ENCODE measurements at regions not wholly inside any gene's neighbourhood (a gene's known extent, or its start where the extent isn't known, plus 50 kb on each side); places are given as distances from the start of the nearest gene placed in this dataset.
"Not testable (repeated sequence)": the region's sequence is repeated elsewhere in the genome, so short reads cannot be mapped to it uniquely, and the experiment has no call there.

DNA sequence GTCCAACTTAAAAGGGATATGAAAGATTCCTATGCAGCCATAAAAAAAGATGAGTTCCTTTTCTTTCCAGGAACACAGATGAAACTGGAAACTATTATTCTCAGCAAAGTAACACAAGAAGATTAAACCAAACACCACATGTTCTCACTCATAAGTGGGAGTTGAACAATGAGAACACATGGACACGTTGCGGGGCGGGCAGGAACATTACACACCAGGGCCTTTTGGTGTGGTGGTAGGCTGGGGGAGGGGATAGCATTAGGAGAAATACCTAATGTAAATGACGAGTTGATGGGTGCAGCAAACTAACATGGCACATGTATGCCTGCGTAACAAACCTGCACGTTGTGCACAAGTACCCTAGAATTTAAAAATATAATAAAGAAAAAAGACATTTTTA is 516.1 kb downstream of the LRRC70 start:
- Histone ChIP-seq H3K9me3 (no peaks in the 10 kb centered on the region), H3K27me3 (no peaks in the 10 kb centered on the region), H3K27ac (no peak overlapping the region), H3K36me3 (no peaks in the 10 kb centered on the region), H3K4me3 (no peak overlapping the region), H3K4me1 (no peaks in the 10 kb centered on the region)
- no peak for DNase-seq
- intact Hi-C loops (cut with DNase I; ENCODE audit: low total_unique reads) (no loop called here), in situ Hi-C loops (cut with MboI; ENCODE audit: low pct_ligation_motif_present in 1 of 4, low pct_unique_long_range_greater_than_20kb in 1 of 4, low sequenced_read_pairs in 3 of 4) (no loop called here)
- 77 to 88% methylated on average over 6 of the region's 6 CpGs for WGBS, 2 donors (ENCODE audit: low coverage in 1 of 2)
- TF ChIP-seq EP300 (IDR thresholded peaks at IDR 0.05; ENCODE audit: low read depth) = no peak
- TF ChIP-seq, protein P1, sequence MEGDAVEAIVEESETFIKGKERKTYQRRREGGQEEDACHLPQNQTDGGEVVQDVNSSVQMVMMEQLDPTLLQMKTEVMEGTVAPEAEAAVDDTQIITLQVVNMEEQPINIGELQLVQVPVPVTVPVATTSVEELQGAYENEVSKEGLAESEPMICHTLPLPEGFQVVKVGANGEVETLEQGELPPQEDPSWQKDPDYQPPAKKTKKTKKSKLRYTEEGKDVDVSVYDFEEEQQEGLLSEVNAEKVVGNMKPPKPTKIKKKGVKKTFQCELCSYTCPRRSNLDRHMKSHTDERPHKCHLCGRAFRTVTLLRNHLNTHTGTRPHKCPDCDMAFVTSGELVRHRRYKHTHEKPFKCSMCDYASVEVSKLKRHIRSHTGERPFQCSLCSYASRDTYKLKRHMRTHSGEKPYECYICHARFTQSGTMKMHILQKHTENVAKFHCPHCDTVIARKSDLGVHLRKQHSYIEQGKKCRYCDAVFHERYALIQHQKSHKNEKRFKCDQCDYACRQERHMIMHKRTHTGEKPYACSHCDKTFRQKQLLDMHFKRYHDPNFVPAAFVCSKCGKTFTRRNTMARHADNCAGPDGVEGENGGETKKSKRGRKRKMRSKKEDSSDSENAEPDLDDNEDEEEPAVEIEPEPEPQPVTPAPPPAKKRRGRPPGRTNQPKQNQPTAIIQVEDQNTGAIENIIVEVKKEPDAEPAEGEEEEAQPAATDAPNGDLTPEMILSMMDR (IDR thresholded peaks at IDR 0.05) = no peak
- no peak for TF ChIP-seq POLR2AphosphoS5 (IDR thresholded peaks at IDR 0.05)
- no peak for TF ChIP-seq POLR2A (IDR thresholded peaks at IDR 0.05)

DNA sequence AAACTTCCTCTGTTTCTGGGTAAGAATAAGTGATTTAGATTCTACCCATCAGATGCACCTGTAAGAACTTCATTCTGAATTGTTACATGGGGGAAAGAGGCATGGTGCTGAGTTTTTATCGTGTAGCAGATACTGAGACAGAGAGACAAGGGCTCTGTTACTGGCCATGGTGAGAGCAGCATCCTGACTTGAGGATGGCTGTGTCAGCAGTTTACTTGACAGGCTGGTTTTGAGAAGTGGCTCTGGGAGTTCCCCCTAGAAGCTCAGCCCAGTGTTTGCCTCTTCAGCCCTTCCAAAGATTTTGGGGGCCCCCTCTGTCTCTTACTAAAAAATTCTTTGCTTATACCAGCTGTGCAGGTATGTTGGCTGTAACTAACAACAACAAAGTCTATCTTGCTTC is 510.5 kb downstream of the LRRC70 start:
- intact Hi-C loops (cut with DNase I; ENCODE audit: low total_unique reads) (no loop called here), in situ Hi-C loops (cut with MboI; ENCODE audit: low pct_ligation_motif_present in 1 of 4, low pct_unique_long_range_greater_than_20kb in 1 of 4, low sequenced_read_pairs in 3 of 4) (no loop called here)
- Histone ChIP-seq H3K36me3 (no peaks in the 10 kb centered on the region), H3K27ac (no peak overlapping the region), H3K4me1 (no peaks in the 10 kb centered on the region), H3K27me3 (no peaks in the 10 kb centered on the region), H3K9me3 (no peaks in the 10 kb centered on the region), H3K4me3 (no peak overlapping the region)
- TF ChIP-seq EP300 (IDR thresholded peaks at IDR 0.05; ENCODE audit: low read depth) (no peak), POLR2AphosphoS5 (IDR thresholded peaks at IDR 0.05) (no peak), POLR2A (IDR thresholded peaks at IDR 0.05) (no peak)
- TF ChIP-seq, protein P1 (IDR thresholded peaks at IDR 0.05) = no peak
- no peak for DNase-seq
- 60 to 75% methylated on average over 1 of the region's 1 CpG for WGBS, 2 donors (ENCODE audit: low coverage in 1 of 2)

DNA sequence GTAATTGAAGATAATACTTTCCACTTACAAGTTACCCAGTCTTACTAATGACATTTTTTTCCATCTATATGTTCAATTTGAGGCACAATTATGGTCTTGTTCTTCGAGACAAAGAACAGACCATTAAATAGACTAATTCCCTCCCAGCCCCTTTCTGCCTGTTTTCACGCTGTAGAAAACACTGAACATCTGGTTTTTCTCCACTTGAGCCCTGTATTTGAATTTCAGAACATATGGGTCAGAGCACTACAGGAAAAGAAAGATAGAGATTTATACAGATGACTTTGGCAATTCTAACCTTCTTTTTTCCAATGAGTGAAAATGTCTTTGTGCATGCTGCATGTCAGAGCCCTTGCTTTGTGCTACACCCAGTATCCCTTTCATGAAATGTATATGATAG is 506.9 kb downstream of the LRRC70 start:
- H3K4me3 ChIP-seq = no peak overlapping the region
- no peaks in the 10 kb centered on the region for H3K36me3 ChIP-seq
- no peak overlapping the region for H3K27ac ChIP-seq
- no peak for TF ChIP-seq POLR2AphosphoS5 (IDR thresholded peaks at IDR 0.05)
- TF ChIP-seq EP300 (IDR thresholded peaks at IDR 0.05; ENCODE audit: low read depth) = no peak
- no peak for TF ChIP-seq POLR2A (IDR thresholded peaks at IDR 0.05)
- TF ChIP-seq, protein P1 (IDR thresholded peaks at IDR 0.05) = no peak
- intact Hi-C loops (cut with DNase I; ENCODE audit: low total_unique reads) (no loop called here), in situ Hi-C loops (cut with MboI; ENCODE audit: low pct_ligation_motif_present in 1 of 4, low pct_unique_long_range_greater_than_20kb in 1 of 4, low sequenced_read_pairs in 3 of 4) (no loop called here)
- H3K9me3 ChIP-seq = no peaks in the 10 kb centered on the region
- no peak for DNase-seq
- WGBS, 2 donors (ENCODE audit: low coverage in 1 of 2) = 20 to 60% methylated on average over 2 of the region's 2 CpGs
- no peaks in the 10 kb centered on the region for H3K27me3 ChIP-seq
- no peaks in the 10 kb centered on the region for H3K4me1 ChIP-seq

DNA sequence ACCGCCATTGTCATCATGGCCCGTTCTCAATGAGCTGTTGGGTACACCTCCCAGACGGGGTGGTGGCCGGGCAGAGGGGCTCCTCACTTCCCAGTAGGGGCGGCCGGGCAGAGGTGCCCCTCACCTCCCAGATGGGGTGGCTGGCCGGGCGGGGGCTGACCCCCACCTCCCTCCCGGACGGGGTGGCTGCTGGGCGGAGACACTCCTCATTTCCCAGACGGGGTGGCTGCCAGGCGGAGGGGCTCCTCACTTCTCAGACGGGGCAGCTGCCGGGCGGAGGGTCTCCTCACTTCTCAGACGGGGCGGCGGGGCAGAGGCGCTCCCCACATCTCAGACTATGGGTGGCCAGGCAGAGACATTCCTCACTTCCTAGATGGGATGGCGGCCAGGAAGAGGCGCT is 505.1 kb downstream of the LRRC70 start:
- H3K4me1 ChIP-seq; H3K4me3 ChIP-seq; H3K27ac ChIP-seq; H3K36me3 ChIP-seq; in situ Hi-C loops (cut with MboI; ENCODE audit: low pct_ligation_motif_present in 1 of 4, low pct_unique_long_range_greater_than_20kb in 1 of 4, low sequenced_read_pairs in 3 of 4); H3K9me3 ChIP-seq; DNase-seq; H3K27me3 ChIP-seq; intact Hi-C loops (cut with DNase I; ENCODE audit: low total_unique reads): not testable (repeated sequence)
- WGBS, 2 donors (ENCODE audit: low coverage in 1 of 2) = 92 to 96% methylated on average over 4 to 16 of the region's 22 CpGs

DNA sequence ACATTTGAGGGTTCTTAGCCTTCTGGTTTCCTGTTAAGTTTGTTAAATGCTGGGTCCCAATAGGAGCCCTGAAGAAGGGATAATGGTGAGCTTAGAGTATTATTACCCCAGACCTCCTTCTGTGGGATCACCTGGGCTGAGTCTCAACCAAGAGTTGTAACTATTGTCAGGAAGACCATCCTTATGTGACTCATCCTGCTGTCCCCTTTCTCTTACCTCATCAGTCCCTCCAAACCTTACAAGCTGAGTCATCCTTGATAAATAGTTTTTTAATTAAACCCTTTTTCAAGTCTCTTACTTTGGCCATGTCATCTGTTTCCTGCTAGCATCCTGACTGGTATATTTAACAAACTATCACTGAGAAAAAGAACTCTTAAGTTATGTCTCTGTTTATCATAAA is 502.8 kb downstream of the LRRC70 start:
- Histone ChIP-seq H3K36me3 (no peaks in the 10 kb centered on the region), H3K27me3 (no peaks in the 10 kb centered on the region), H3K4me3 (no peak overlapping the region), H3K27ac (no peak overlapping the region), H3K9me3 (no peaks in the 10 kb centered on the region), H3K4me1 (no peaks in the 10 kb centered on the region)
- intact Hi-C loops (cut with DNase I; ENCODE audit: low total_unique reads) (no loop called here), in situ Hi-C loops (cut with MboI; ENCODE audit: low pct_ligation_motif_present in 1 of 4, low pct_unique_long_range_greater_than_20kb in 1 of 4, low sequenced_read_pairs in 3 of 4) (no loop called here)
- no peak for DNase-seq
- TF ChIP-seq POLR2AphosphoS5 (IDR thresholded peaks at IDR 0.05) (no peak), EP300 (IDR thresholded peaks at IDR 0.05; ENCODE audit: low read depth) (no peak), POLR2A (IDR thresholded peaks at IDR 0.05) (no peak)
- TF ChIP-seq, protein P1 (IDR thresholded peaks at IDR 0.05) = no peak

All from transverse colon (tissue), 4 donors.